DND-41 (cell line): ENCODE measurements at regions not wholly inside any gene's neighbourhood (a gene's known extent, or its start where the extent isn't known, plus 50 kb on each side); places are given as distances from the start of the nearest gene placed in this dataset.

ENCODE experiments used
- ATAC-seq: fragments of 200-7000 bp; cut with Tn5 transposase; 3 replicates; pipeline ENCODE4 v1.9.1; 2021; ENCODE audit warnings: low read depth; ENCODE audit not compliant: insufficient read depth
- DNase-seq: peaks from one replicate; pipeline ENCODE4 v3.0.0-alpha.2; 2020
- H2AFZ ChIP-seq: 2 replicates; pipeline ENCODE4 v1.6.0; 2012; ENCODE audit warnings: low read depth, low read length
- H3K27ac ChIP-seq: 2 replicates; pipeline ENCODE4 v1.5.1; 2012; ENCODE audit warnings: low read length, inconsistent platforms
- H3K27me3 ChIP-seq: fragments of 200-600 bp; sonication (generic); 2 replicates; pipeline ENCODE4 v1.6.0; 2012; ENCODE audit warnings: low read length, mild to moderate bottlenecking, inconsistent platforms; ENCODE audit not compliant: insufficient read depth, poor library complexity
- H3K36me3 ChIP-seq: 2 replicates; pipeline ENCODE4 v1.5.1; 2012; ENCODE audit warnings: low read length, inconsistent platforms; ENCODE audit not compliant: insufficient read depth
- H3K4me1 ChIP-seq: 2 replicates; pipeline ENCODE4 v1.5.1; 2012; ENCODE audit warnings: mild to moderate bottlenecking, low read length; ENCODE audit not compliant: insufficient read depth
- H3K4me2 ChIP-seq: 2 replicates; pipeline ENCODE4 v1.6.0; 2012; ENCODE audit warnings: mild to moderate bottlenecking, moderate library complexity, low read length, inconsistent platforms; ENCODE audit not compliant: insufficient read depth
- H3K4me3 ChIP-seq, 2 experiments: fragments of 200-600 bp in 1 of 2; shearing (Covaris generic) in 1 of 2; 2 replicates each; pipeline ENCODE4 v1.5.1; 2012 to 2016; ENCODE audit warnings: inconsistent platforms in 2 of 2, low read length in 2 of 2, mild to moderate bottlenecking in 2 of 2, low read depth in 1 of 2, moderate library complexity in 1 of 2
- H3K79me2 ChIP-seq: 2 replicates; pipeline ENCODE4 v1.6.0; 2012; ENCODE audit warnings: low read length, inconsistent platforms; ENCODE audit not compliant: insufficient read depth
- H3K9ac ChIP-seq: 2 replicates; pipeline ENCODE4 v1.6.0; 2012; ENCODE audit warnings: low read depth, mild to moderate bottlenecking, inconsistent platforms, low read length, moderate library complexity
- H3K9me3 ChIP-seq: 2 replicates; pipeline ENCODE4 v1.5.1; 2012; ENCODE audit warnings: low read length, moderate library complexity, mild to moderate bottlenecking, inconsistent platforms; ENCODE audit not compliant: insufficient read depth, severe bottlenecking
- H4K20me1 ChIP-seq: 2 replicates; pipeline ENCODE4 v1.6.0; 2012; ENCODE audit warnings: low read length; ENCODE audit not compliant: insufficient read depth
- CTCF ChIP-seq: IDR thresholded peaks from 2 replicates; pipeline ENCODE4 v1.5.1; 2012; ENCODE audit warnings: borderline replicate concordance, low read length, moderate library complexity, mild to moderate bottlenecking; ENCODE audit not compliant: poor library complexity, severe bottlenecking; ENCODE audit errors: extremely low read depth
- EZH2 ChIP-seq: IDR thresholded peaks from 3 replicates; pipeline ENCODE4 v1.6.1; 2012; ENCODE audit warnings: borderline replicate concordance, low read depth, mild to moderate bottlenecking, moderate library complexity, low read length, inconsistent platforms; ENCODE audit not compliant: severe bottlenecking

GRCh38 chr3:90134090-90134489 lies 1026.7 kb downstream of the EPHA3 start:
- Histone ChIP-seq H2AFZ (no peak overlapping the region), H3K79me2 (no peaks in the 10 kb centered on the region), H3K4me3 (no peak overlapping the region), H4K20me1 (no peaks in the 10 kb centered on the region), H3K27ac (no peak overlapping the region), H3K9me3 (no peaks in the 10 kb centered on the region), H3K36me3 (no peaks in the 10 kb centered on the region), H3K4me2 (no peak overlapping the region), H3K4me1 (no peaks in the 10 kb centered on the region), H3K9ac (no peak overlapping the region), H3K27me3 (no peaks in the 10 kb centered on the region)
- DNase-seq (no peak), ATAC-seq (no peak)
- TF ChIP-seq CTCF (no peak), EZH2 (no peak)

GRCh38 chr3:90136456-90137191 lies 1029.2 kb downstream of the EPHA3 start:
- Histone ChIP-seq H2AFZ (no peak overlapping the region), H3K79me2 (no peaks in the 10 kb centered on the region), H3K27me3 (no peaks in the 10 kb centered on the region), H3K4me2 (no peak overlapping the region), H3K4me3 (no peak overlapping the region), H3K9ac (no peak overlapping the region), H3K27ac (no peak overlapping the region), H4K20me1 (no peaks in the 10 kb centered on the region), H3K4me1 (no peaks in the 10 kb centered on the region), H3K36me3 (no peaks in the 10 kb centered on the region), H3K9me3 (no peaks in the 10 kb centered on the region)
- TF ChIP-seq CTCF, result no peak
- DNase-seq (no peak), ATAC-seq (no peak)

- H4K20me1 ChIP-seq, result no peaks in the 10 kb centered on the region
- TF ChIP-seq EZH2 (no peak), CTCF (no peak)
- H3K27me3 ChIP-seq, result no peaks in the 10 kb centered on the region
- H3K4me1 ChIP-seq, result no peaks in the 10 kb centered on the region
- ATAC-seq (no peak), DNase-seq (no peak)
- H3K79me2 ChIP-seq, result no peaks in the 10 kb centered on the region
- H2AFZ ChIP-seq, result no peak overlapping the region
- H3K9ac ChIP-seq, result no peak overlapping the region
- H3K27ac ChIP-seq, result no peak overlapping the region
- no peak overlapping the region for H3K4me3 ChIP-seq
- no peaks in the 10 kb centered on the region for H3K36me3 ChIP-seq
- H3K9me3 ChIP-seq, result no peaks in the 10 kb centered on the region
- H3K4me2 ChIP-seq, result no peak overlapping the region
Measured at GRCh38 chr3:90145094-90145860, 1037.9 kb downstream of the EPHA3 start.
